ENCODE measurements at regions not wholly inside any gene's neighbourhood (a gene's known extent, or its start where the extent isn't known, plus 50 kb on each side); places are given as distances from the start of the nearest gene placed in this dataset.

DNA sequence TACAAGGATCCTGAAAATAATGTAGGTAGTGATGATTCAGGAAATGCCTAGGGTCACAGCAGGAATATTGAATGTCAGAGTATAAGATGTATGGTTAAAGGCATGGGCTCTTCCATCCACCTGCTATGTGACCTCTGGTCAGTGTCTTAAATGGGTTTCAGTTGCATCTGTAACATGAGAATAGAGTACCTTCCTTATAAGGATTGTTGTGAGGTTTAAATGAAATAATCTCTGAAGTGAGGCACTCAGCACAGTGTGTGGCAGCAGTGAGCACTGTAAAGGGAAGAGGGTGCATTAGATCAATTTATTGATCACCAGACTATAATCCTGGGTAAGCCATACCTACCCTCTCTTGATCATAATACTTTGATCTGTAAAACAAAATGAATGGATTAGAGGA, 319.1 kb downstream of the SLC4A3 start:
- TF ChIP-seq POLR2A (IDR thresholded peaks at IDR 0.05) (no peak), POLR2AphosphoS5 (IDR thresholded peaks at IDR 0.05; ENCODE audit: insufficient read depth in 1 of 2, low read depth in 1 of 2) (no peak)
- TF ChIP-seq, protein P1, sequence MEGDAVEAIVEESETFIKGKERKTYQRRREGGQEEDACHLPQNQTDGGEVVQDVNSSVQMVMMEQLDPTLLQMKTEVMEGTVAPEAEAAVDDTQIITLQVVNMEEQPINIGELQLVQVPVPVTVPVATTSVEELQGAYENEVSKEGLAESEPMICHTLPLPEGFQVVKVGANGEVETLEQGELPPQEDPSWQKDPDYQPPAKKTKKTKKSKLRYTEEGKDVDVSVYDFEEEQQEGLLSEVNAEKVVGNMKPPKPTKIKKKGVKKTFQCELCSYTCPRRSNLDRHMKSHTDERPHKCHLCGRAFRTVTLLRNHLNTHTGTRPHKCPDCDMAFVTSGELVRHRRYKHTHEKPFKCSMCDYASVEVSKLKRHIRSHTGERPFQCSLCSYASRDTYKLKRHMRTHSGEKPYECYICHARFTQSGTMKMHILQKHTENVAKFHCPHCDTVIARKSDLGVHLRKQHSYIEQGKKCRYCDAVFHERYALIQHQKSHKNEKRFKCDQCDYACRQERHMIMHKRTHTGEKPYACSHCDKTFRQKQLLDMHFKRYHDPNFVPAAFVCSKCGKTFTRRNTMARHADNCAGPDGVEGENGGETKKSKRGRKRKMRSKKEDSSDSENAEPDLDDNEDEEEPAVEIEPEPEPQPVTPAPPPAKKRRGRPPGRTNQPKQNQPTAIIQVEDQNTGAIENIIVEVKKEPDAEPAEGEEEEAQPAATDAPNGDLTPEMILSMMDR (IDR thresholded peaks at IDR 0.05), result no peak
